Neural progenitor cell (in vitro differentiated cells): ENCODE measurements at regions not wholly inside any gene's neighbourhood (a gene's known extent, or its start where the extent isn't known, plus 50 kb on each side); places are given as distances from the start of the nearest gene placed in this dataset.
"Not testable (repeated sequence)": the region's sequence is repeated elsewhere in the genome, so short reads cannot be mapped to it uniquely, and the experiment has no call there.

Source experiments
- EZH2 ChIP-seq: fragments of 200-600 bp; sonication (generic); IDR thresholded peaks from 2 replicates; pipeline ENCODE4 v1.6.1; 2017; ENCODE audit warnings: antibody characterized with exemption, mild to moderate bottlenecking, moderate library complexity
- EZH2phosphoT487 ChIP-seq: fragments of 200-600 bp; sonication (generic); IDR thresholded peaks from 2 replicates; pipeline ENCODE4 v1.6.1; 2017; ENCODE audit warnings: antibody characterized with exemption
- TF ChIP-seq, protein P1 (sequence below): fragments of 200-600 bp; sonication (generic); IDR thresholded peaks from 2 replicates; pipeline ENCODE4 v1.5.1; 2017; ENCODE audit warnings: antibody characterized with exemption, mild to moderate bottlenecking

DNA sequence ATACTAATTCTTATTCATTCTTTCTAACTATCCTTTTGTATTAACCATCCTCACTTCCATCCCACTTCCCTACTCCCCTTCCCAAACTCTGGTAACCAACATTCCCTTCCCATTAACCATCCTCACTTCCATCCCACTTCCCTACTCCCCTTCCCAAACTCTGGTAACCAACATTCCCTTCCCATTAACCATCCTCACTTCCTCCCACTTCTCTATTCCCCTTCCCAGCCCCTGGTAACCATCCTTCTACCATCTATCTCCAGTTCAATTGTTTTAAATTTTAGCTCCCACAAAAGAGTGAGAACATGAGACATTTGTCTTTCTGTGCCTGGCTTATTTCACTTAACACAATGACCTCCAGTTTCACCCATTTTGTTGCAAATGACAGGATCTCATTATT lies 160.6 kb upstream of the NAMPT start:
- TF ChIP-seq, protein P1, sequence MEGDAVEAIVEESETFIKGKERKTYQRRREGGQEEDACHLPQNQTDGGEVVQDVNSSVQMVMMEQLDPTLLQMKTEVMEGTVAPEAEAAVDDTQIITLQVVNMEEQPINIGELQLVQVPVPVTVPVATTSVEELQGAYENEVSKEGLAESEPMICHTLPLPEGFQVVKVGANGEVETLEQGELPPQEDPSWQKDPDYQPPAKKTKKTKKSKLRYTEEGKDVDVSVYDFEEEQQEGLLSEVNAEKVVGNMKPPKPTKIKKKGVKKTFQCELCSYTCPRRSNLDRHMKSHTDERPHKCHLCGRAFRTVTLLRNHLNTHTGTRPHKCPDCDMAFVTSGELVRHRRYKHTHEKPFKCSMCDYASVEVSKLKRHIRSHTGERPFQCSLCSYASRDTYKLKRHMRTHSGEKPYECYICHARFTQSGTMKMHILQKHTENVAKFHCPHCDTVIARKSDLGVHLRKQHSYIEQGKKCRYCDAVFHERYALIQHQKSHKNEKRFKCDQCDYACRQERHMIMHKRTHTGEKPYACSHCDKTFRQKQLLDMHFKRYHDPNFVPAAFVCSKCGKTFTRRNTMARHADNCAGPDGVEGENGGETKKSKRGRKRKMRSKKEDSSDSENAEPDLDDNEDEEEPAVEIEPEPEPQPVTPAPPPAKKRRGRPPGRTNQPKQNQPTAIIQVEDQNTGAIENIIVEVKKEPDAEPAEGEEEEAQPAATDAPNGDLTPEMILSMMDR, result not testable (repeated sequence)
- TF ChIP-seq EZH2, EZH2phosphoT487: not testable (repeated sequence)
